ENCODE measurements at regions not wholly inside any gene's neighbourhood (a gene's known extent, or its start where the extent isn't known, plus 50 kb on each side); places are given as distances from the start of the nearest gene placed in this dataset.

DNA sequence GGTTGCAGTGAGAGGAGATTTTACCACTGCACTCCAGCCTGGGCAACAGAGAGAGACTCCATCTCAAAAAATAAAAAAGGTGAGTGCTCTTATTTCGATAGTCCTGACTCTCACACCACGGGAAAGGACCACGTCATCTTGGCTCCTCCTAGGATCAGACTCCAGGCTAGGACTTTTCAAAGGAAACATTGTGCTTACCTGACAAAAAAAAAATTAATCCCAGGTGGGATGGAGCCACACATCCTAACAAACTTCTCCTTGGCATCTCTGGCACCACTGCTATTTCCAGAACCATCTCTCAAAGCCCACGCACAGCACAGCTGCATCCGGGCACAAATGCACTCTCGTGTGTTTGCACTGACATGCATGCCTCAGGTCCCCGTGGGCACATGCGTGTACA is 262.4 kb downstream of the ENGASE start:
- no peak overlapping the region for H3K4me3 ChIP-seq (ENCODE audit: low read length)
- no peaks in the 10 kb centered on the region for H3K4me1 ChIP-seq (ENCODE audit: insufficient read depth, low read length)
- peaks cover 12% of the 10 kb centered on the region for H3K27me3 ChIP-seq (ENCODE audit: insufficient read depth, low read length)
- no peaks in the 10 kb centered on the region for H3K36me3 ChIP-seq (ENCODE audit: insufficient read depth, low read length)
- no peaks in the 10 kb centered on the region for H3K9me3 ChIP-seq (ENCODE audit: low read length)
- no peak overlapping the region for H2AFZ ChIP-seq (ENCODE audit: low read depth, low read length)

DNA sequence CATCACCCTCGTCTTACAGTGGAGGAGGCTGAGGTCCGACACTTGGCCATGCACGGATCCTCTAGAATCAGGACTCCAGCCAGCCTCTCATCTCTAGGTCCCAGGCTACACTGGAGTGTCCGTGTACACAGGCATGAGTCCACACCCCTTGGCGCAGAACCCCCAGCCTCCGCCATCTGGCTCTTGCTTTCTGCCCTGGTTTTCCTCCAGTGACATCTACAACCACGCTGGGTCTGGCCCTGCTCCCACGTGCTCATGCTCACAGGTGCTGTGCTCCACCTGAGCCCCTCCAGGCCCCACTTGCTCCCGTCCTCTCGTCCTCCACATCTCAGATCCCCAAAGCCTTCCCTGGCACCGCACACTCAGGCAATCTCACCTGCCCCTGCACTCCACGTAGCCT is 260.8 kb downstream of the ENGASE start:
- no peak overlapping the region for H3K4me3 ChIP-seq (ENCODE audit: low read length)
- H3K9me3 ChIP-seq (ENCODE audit: low read length) = no peaks in the 10 kb centered on the region
- H2AFZ ChIP-seq (ENCODE audit: low read depth, low read length) = no peak overlapping the region
- H3K4me1 ChIP-seq (ENCODE audit: insufficient read depth, low read length) = no peaks in the 10 kb centered on the region
- peaks cover 25% of the 10 kb centered on the region for H3K27me3 ChIP-seq (ENCODE audit: insufficient read depth, low read length)
- H3K36me3 ChIP-seq (ENCODE audit: insufficient read depth, low read length) = no peaks in the 10 kb centered on the region

DNA sequence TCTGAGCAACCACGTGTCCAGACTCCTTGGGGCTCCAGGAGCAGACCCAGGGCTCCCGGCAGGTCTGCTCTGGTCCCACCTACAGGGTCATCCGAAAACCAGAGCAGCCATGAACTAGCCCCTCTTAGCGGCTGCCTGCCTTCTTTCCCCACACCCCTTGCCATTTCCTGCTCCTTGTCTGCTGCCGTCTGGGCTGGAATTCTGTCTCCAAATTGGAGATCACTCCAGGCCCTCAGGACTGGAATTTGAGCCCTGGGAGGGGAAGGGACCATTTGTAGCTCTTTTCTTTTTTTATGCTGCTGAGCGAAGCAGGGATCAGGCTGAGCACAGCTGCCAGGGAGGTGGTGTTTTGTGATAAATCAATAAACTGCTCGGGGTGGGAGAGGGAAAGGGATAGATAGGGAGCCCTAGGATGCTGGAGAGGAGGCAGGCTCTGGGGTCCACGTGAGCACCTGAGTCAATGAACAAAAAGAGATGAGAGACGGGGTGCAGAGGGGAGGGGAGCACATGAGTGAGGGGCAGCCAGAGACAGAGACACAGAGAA is 257.5 kb downstream of the ENGASE start:
- Histone ChIP-seq H3K4me1 (ENCODE audit: insufficient read depth, low read length) (no peaks in the 10 kb centered on the region), H3K27me3 (ENCODE audit: insufficient read depth, low read length) (peaks cover 35% of the 10 kb centered on the region), H2AFZ (ENCODE audit: low read depth, low read length) (no peak overlapping the region), H3K36me3 (ENCODE audit: insufficient read depth, low read length) (no peaks in the 10 kb centered on the region), H3K4me3 (ENCODE audit: low read length) (no peak overlapping the region), H3K9me3 (ENCODE audit: low read length) (no peaks in the 10 kb centered on the region)

DNA sequence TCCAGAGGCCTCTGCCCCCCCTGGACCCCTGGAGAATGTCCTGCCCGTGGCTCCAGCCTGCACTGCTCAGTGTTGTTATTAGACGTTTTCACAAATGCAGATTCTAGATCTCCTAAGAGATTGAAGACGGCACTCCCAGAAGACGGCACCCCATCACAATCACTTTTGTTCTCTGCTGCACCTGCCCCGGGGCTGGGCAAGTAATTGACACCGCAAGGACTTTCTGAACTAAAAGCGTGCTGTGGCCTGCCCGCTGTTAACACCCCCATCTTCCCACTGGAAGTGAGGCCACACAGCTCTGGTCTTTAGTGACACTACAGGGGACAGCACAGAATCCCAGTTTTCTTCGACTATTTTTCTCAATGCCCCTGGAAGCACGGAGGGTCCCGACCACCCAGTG is 256.9 kb downstream of the ENGASE start:
- Histone ChIP-seq H3K4me3 (ENCODE audit: low read length) (no peak overlapping the region), H2AFZ (ENCODE audit: low read depth, low read length) (no peak overlapping the region), H3K4me1 (ENCODE audit: insufficient read depth, low read length) (no peaks in the 10 kb centered on the region), H3K9me3 (ENCODE audit: low read length) (no peaks in the 10 kb centered on the region), H3K36me3 (ENCODE audit: insufficient read depth, low read length) (no peaks in the 10 kb centered on the region), H3K27me3 (ENCODE audit: insufficient read depth, low read length) (peaks cover 36% of the 10 kb centered on the region)

DNA sequence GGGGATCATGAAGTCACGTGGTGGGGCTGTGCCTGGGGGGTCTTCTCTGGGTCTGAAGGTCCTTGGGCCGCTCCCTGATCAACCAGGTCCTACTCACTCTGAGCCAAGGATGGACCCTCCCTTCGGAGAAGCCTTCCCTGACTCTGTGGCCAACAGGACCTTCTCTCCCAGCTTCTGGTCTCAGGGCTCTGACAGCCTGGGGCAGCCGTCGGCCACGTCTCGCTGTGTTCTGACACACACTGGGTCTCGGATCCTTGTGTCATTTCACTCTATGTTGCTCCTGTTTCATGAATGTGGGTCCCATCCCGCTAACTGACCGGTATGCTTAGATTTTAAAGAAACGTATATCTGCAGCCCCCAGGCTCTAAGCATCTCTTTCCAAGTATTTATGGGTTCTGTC is 256.1 kb downstream of the ENGASE start:
- H3K27me3 ChIP-seq (ENCODE audit: insufficient read depth, low read length) = peaks cover 40% of the 10 kb centered on the region

DNA sequence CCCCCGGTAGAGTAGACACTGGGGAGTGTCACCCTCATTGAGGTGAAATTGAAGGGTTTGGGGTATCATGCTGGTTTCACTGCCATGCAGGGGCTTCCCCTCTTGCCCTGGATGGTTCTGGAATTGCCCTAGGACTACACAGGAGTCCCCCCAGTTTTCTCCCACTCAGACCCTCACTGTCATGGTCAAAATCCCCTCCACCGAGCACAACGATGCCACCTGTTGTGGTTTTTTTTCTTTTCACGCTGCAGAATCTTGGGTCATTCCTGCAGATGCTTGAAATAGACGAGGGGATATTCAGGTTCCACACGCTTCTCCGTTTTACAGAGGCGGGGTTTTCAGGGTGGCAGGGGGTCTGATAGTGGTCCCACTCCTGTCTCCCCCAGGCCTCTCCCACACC is 255.6 kb downstream of the ENGASE start:
- peaks cover 41% of the 10 kb centered on the region for H3K27me3 ChIP-seq (ENCODE audit: insufficient read depth, low read length)
- H3K9me3 ChIP-seq (ENCODE audit: low read length) = no peaks in the 10 kb centered on the region
- H3K4me3 ChIP-seq (ENCODE audit: low read length) = no peak overlapping the region
- H2AFZ ChIP-seq (ENCODE audit: low read depth, low read length) = no peak overlapping the region
- no peaks in the 10 kb centered on the region for H3K4me1 ChIP-seq (ENCODE audit: insufficient read depth, low read length)
- H3K36me3 ChIP-seq (ENCODE audit: insufficient read depth, low read length) = no peaks in the 10 kb centered on the region

More for the DNA sequence above, 256.1 kb downstream of the ENGASE start:
- no peak overlapping the region for H3K4me3 ChIP-seq (ENCODE audit: low read length)
- H3K36me3 ChIP-seq (ENCODE audit: insufficient read depth, low read length) = no peaks in the 10 kb centered on the region
- no peaks in the 10 kb centered on the region for H3K9me3 ChIP-seq (ENCODE audit: low read length)
- H2AFZ ChIP-seq (ENCODE audit: low read depth, low read length) = no peak overlapping the region
- no peaks in the 10 kb centered on the region for H3K4me1 ChIP-seq (ENCODE audit: insufficient read depth, low read length)

DNA sequence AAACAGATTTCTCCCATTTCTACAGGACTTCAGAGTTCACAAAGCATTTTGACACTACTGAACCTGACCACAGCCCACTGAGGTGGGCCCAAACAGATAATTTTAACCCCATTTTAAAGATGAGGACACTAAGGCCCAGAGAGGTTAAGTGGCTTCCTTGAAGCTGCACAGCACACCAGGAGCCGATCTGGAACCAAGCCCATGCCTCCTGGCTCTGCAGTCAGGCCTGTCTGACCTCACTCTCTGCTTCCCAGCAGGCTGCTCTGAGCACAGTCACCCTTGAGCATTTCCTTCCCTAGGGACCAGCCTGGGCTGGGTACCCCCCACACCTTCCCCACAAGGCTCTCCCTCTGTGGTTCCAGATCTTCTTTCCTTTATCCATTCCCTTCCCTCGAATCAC is 252.2 kb downstream of the ENGASE start:
- Histone ChIP-seq H3K9me3 (ENCODE audit: low read length) (no peaks in the 10 kb centered on the region), H3K4me1 (ENCODE audit: insufficient read depth, low read length) (no peaks in the 10 kb centered on the region), H3K36me3 (ENCODE audit: insufficient read depth, low read length) (no peaks in the 10 kb centered on the region), H2AFZ (ENCODE audit: low read depth, low read length) (no peak overlapping the region), H3K4me3 (ENCODE audit: low read length) (no peak overlapping the region), H3K27me3 (ENCODE audit: insufficient read depth, low read length) (peaks cover 49% of the 10 kb centered on the region)

DNA sequence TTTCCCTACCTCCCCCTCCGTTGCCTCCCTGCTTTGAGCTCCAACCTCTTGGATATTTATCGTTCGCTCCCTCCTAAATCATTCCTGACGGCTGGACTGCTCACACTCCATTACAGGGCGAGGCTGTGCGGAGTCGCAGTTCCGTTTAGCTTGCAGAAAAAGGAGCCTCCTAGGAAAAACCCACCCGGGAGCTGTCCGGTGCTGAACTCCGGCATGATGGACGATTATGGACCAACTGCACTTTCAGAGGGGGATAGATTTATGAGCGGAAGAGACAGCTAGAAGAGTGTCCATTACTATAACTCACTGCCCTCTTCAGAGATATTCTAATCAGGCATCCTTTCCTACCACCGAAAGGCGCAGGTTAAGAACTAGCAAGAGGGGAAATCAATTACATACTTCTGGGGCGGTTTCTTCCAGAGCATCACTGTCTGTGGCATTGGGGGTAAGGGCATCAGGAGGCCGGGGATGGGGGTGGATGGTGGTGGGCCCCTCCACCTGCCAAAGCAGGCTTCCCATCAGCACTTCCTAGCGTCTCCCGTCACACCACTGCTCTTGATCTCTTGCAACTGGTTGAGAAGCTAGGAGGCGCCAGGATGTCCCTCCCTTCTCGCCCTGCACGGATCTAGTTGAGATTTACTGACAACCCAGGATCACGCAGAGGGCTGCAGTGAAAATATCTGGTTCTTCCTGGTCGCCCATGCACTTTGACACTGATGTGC is 251.2 kb downstream of the ENGASE start:
- H3K27me3 ChIP-seq (ENCODE audit: insufficient read depth, low read length) = peaks cover 41% of the 10 kb centered on the region
- no peaks in the 10 kb centered on the region for H3K4me1 ChIP-seq (ENCODE audit: insufficient read depth, low read length)
- no peak overlapping the region for H2AFZ ChIP-seq (ENCODE audit: low read depth, low read length)
- H3K36me3 ChIP-seq (ENCODE audit: insufficient read depth, low read length) = no peaks in the 10 kb centered on the region
- no peaks in the 10 kb centered on the region for H3K9me3 ChIP-seq (ENCODE audit: low read length)
- no peak overlapping the region for H3K4me3 ChIP-seq (ENCODE audit: low read length)

DNA sequence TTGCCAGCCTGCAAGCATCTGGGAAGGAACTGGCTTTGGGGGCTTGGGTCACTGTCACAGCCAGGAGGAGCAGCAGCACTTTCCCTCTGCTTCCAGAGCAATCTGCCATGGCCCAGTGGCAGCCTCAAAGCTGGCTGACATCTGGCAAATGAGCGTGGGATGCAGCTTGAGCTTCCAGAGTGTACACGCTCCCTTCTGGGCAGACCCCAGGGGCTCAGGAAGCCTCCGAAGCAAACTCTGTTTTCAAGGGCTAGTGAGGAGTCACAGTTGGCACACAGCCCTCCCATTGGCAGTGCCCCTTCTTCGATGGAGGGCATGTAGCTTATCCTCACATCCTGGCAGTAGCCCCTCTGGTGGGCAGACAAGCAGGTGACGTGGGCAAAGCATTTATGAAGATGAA is 249.6 kb downstream of the ENGASE start:
- H3K9me3 ChIP-seq (ENCODE audit: low read length) = no peaks in the 10 kb centered on the region
- H2AFZ ChIP-seq (ENCODE audit: low read depth, low read length) = no peak overlapping the region
- H3K36me3 ChIP-seq (ENCODE audit: insufficient read depth, low read length) = no peaks in the 10 kb centered on the region
- H3K4me1 ChIP-seq (ENCODE audit: insufficient read depth, low read length) = no peaks in the 10 kb centered on the region
- H3K27me3 ChIP-seq (ENCODE audit: insufficient read depth, low read length) = peaks cover 37% of the 10 kb centered on the region
- no peak overlapping the region for H3K4me3 ChIP-seq (ENCODE audit: low read length)

DNA sequence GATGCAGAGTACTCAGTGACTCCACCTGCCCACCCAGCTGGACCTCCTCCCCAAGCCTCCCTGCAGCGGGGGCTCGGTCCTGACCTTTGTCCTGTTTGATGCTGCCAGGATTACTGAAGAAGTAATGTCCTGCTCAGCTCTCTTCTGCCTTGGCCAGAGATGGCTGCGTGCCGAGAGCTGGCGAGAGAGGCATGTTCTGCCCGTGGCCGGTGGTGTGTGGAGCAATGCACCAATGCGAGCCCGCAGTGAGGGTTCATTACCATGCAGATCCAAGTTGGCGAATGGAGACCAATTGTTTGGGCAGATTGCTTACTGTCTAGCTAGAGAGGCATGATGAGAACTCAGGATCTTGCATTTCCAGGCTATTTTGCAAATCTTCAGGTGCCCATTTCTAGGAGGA is 248.9 kb downstream of the ENGASE start:
- Histone ChIP-seq H3K4me1 (ENCODE audit: insufficient read depth, low read length) (no peaks in the 10 kb centered on the region), H2AFZ (ENCODE audit: low read depth, low read length) (no peak overlapping the region), H3K27me3 (ENCODE audit: insufficient read depth, low read length) (peaks cover 32% of the 10 kb centered on the region), H3K36me3 (ENCODE audit: insufficient read depth, low read length) (no peaks in the 10 kb centered on the region), H3K4me3 (ENCODE audit: low read length) (no peak overlapping the region), H3K9me3 (ENCODE audit: low read length) (no peaks in the 10 kb centered on the region)

DNA sequence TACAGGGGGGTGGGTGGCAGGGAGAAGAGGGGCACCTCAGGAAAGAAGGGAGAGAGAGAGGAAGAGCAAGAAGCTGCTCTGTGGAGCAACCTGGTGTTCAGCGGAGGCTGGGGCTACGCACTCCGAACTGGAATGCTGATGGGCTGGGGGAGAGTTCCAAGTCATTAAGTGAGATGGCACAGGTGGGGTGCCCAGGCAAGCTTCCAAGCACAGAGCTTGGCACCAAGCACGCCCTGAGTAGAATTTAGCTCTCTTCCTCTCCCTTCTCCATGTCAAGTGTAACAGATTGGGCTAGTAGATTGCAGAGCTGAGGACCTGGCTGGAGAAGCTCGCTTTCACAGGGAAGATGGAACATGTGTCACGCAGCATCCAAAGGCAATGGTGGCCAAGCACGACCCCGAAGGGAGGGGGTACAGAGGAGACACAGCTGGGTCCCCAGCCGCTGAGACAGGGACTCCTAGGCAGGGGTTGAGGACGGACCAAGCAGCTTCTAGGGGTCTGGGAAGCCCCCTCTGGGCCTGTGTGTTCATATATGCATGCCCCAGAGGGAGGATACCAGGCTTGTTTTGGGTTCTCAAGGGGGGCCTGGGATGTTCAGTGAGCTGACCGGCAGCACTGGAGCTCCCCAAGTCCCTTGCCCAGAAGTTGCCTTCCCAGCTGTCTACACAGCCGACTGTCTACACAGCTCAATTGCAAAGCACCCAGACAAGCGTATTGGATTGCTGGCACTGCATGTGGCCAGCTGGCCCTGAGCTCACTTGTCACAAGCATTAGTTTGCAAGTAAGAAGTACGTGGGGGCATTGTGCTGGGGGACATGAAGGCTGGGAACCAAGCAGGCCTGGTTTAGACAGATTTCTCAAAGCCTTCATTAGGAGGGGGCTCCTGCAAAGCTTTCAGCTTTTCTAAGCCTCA is 247.8 kb downstream of the ENGASE start:
- Histone ChIP-seq H3K4me3 (ENCODE audit: low read length) (no peak overlapping the region), H3K27me3 (ENCODE audit: insufficient read depth, low read length) (peaks cover 37% of the 10 kb centered on the region)

DNA sequence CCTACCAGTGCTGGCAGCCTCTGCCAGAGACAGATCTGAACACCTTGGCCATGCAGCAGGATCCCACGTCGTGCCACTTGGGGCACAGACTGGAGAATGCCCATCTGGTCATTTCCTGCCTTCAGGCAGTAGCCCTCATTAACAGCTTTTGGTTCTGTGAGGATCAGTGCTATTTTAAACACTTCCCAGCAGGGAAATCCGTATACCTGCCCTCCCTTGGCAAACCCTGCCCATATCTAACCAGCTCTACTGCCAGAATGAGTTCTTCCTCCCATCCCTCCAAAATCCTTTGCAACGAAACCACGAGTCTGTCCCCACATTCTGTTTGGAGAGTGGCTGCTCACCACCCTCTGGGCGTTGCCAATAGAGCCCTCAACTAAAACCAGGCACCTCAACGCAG is 245.7 kb downstream of the ENGASE start:
- no peaks in the 10 kb centered on the region for H3K9me3 ChIP-seq (ENCODE audit: low read length)

More for the DNA sequence above, 247.8 kb downstream of the ENGASE start:
- H3K9me3 ChIP-seq (ENCODE audit: low read length) = no peaks in the 10 kb centered on the region
- H3K36me3 ChIP-seq (ENCODE audit: insufficient read depth, low read length) = no peaks in the 10 kb centered on the region
- no peak overlapping the region for H2AFZ ChIP-seq (ENCODE audit: low read depth, low read length)
- no peaks in the 10 kb centered on the region for H3K4me1 ChIP-seq (ENCODE audit: insufficient read depth, low read length)

DNA sequence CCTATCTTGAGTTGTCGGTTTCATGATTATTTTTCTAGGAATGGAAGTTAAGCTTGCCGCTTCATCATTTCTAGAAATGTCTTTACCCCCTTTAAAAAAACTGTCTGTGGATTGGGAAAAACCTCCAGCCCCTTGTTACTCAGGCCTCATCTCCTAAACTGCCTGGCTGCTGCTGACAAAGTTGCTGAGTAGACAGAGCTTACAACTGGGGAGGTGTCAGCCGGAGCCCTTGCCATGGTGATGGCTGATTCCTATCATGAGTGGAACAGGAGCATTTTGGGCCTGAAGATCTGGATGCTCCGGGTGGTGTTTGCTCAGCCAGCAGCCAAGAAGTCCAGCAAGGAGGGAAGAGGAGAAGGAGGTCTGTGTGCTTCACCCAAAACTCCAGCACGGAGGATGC is 243.3 kb downstream of the ENGASE start:
- Histone ChIP-seq H3K9me3 (ENCODE audit: low read length) (no peaks in the 10 kb centered on the region), H2AFZ (ENCODE audit: low read depth, low read length) (no peak overlapping the region), H3K4me3 (ENCODE audit: low read length) (no peak overlapping the region), H3K36me3 (ENCODE audit: insufficient read depth, low read length) (no peaks in the 10 kb centered on the region), H3K4me1 (ENCODE audit: insufficient read depth, low read length) (no peaks in the 10 kb centered on the region), H3K27me3 (ENCODE audit: insufficient read depth, low read length) (peaks cover 42% of the 10 kb centered on the region)

More for the DNA sequence above, 245.7 kb downstream of the ENGASE start:
- Histone ChIP-seq H3K4me1 (ENCODE audit: insufficient read depth, low read length) (no peaks in the 10 kb centered on the region), H3K4me3 (ENCODE audit: low read length) (no peak overlapping the region), H3K36me3 (ENCODE audit: insufficient read depth, low read length) (no peaks in the 10 kb centered on the region), H3K27me3 (ENCODE audit: insufficient read depth, low read length) (peaks cover 47% of the 10 kb centered on the region), H2AFZ (ENCODE audit: low read depth, low read length) (no peak overlapping the region)
